ENCODE measurements at regions not wholly inside any gene's neighbourhood (a gene's known extent, or its start where the extent isn't known, plus 50 kb on each side); places are given as distances from the start of the nearest gene placed in this dataset.
"Not testable (repeated sequence)": the region's sequence is repeated elsewhere in the genome, so short reads cannot be mapped to it uniquely, and the experiment has no call there.

DNA sequence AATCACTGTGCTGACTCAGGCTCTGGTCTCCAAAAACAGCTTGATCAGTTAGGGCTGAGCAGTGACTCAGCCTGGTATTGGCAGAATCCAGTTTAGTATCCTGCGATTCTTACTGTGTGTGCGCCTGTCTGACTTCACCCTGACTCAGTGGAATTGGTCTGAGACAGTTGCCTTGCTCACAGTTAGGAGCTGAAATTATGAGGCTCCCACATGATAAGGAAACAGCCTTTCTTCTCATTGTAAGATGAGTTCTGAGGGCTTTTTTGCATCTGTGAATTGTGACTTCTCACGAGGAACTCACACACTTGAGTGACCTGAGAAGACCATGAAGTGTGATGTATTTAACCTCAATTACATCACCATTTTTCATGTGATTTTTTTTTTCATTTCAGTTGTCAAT is 1282.4 kb downstream of the RPIA start:
- WGBS, 2 donors, result 64% methylated on average over 3 of the region's 3 CpGs; no CpG with 5 or more reads in 1 of the 2 donors
- H3K27ac ChIP-seq; H3K36me3 ChIP-seq; intact Hi-C loops (cut with DNase I); DNase-seq; H3K4me3 ChIP-seq; H3K9me3 ChIP-seq; H3K27me3 ChIP-seq; H3K4me1 ChIP-seq: not testable (repeated sequence)

GRCh38 chr2:89979826-89980537 is 1288.5 kb downstream of the RPIA start:
- DNase-seq; H3K4me1 ChIP-seq; H3K27me3 ChIP-seq; H3K36me3 ChIP-seq; H3K9me3 ChIP-seq; intact Hi-C loops (cut with DNase I); H3K27ac ChIP-seq; H3K4me3 ChIP-seq: not testable (repeated sequence)
- WGBS, 2 donors, result 11 to 37% methylated on average over 1 to 2 of the region's 2 CpGs

GRCh38 chr2:89982246-89982645 is 1290.8 kb downstream of the RPIA start:
- H3K4me3 ChIP-seq; H3K9me3 ChIP-seq; intact Hi-C loops (cut with DNase I); H3K4me1 ChIP-seq; H3K27ac ChIP-seq; H3K36me3 ChIP-seq; H3K27me3 ChIP-seq; DNase-seq: not testable (repeated sequence)
- WGBS, 2 donors, result 12 to 49% methylated on average over 3 to 4 of the region's 4 CpGs

- DNase-seq; H3K36me3 ChIP-seq; H3K4me3 ChIP-seq; H3K4me1 ChIP-seq; H3K27me3 ChIP-seq; H3K9me3 ChIP-seq; intact Hi-C loops (cut with DNase I); H3K27ac ChIP-seq: not testable (repeated sequence)
- no CpG with 5 or more reads among the region's 3 CpGs for WGBS, 2 donors
Observed at GRCh38 chr2:89985650-89986049, 1294.2 kb downstream of the RPIA start.

DNA sequence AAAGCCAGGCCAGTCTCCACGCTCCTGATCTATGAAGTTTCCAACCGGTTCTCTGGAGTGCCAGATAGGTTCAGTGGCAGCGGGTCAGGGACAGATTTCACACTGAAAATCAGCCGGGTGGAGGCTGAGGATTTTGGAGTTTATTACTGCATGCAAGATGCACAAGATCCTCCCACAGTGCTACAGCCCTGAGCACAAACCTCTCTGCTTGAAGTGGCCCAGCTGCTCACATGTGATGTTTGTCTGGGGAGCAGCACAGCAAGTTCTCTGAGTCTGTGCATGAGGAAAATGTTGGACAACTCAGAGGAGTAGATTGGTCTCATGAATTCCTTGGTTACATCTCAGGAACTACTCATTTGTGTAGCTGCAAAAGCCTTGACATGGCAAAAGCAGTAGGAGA is 1295.1 kb downstream of the RPIA start:
- DNase-seq; intact Hi-C loops (cut with DNase I); H3K27me3 ChIP-seq; H3K36me3 ChIP-seq; H3K4me3 ChIP-seq; H3K27ac ChIP-seq; H3K9me3 ChIP-seq; H3K4me1 ChIP-seq: not testable (repeated sequence)
- no CpG with 5 or more reads among the region's 4 CpGs for WGBS, 2 donors

DNA sequence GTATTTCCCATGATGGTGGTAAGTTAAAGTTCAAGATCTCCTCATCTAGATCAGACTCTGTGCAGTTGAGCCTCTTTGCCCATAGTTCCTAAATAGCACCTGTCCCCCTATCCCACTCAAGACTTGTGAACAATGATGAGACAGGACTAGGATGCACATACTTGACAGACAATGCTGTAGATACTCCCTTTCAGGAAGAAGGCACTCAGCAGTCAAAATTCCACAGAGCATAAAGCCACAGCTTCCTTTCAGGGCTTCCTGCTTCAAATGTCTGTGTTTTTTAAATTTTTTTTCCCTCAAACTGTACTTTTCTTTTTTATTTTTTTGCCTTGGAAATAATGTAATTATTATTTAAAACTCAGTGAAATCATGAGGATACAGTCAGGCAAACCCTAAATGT is 1305.3 kb downstream of the RPIA start:
- H3K36me3 ChIP-seq; intact Hi-C loops (cut with DNase I); H3K9me3 ChIP-seq; H3K4me1 ChIP-seq; H3K27me3 ChIP-seq; H3K27ac ChIP-seq; H3K4me3 ChIP-seq; DNase-seq: not testable (repeated sequence)

DNA sequence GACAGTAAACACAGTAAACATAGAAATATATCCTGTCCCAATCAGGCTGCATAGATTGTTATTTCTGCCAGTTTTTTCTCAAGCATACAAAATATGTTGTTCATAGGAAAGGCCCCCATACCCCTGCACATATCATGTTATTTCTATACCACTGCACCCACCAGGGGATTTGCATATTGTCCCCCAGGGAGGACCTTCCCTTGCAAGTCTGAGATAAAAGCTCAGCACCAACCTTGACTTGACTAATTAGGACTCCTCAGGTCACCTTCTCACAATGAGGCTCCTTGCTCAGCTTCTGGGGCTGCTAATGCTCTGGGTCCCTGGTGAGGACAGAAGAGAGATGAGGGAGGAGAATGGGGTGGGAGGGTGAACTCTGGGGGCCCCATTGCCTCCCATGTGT is 1313.1 kb downstream of the RPIA start:
- H3K4me3 ChIP-seq; H3K27ac ChIP-seq; intact Hi-C loops (cut with DNase I); DNase-seq; H3K27me3 ChIP-seq; H3K4me1 ChIP-seq; H3K9me3 ChIP-seq; H3K36me3 ChIP-seq: not testable (repeated sequence)

- intact Hi-C loops (cut with DNase I); H3K4me3 ChIP-seq; H3K4me1 ChIP-seq; H3K27me3 ChIP-seq; DNase-seq; H3K9me3 ChIP-seq; H3K36me3 ChIP-seq; H3K27ac ChIP-seq: not testable (repeated sequence)
- WGBS, 2 donors, result 13 to 14% methylated on average over 1 of the region's 4 CpGs
Observed at GRCh38 chr2:90010442-90011100, 1319.1 kb downstream of the RPIA start.

GRCh38 chr2:90011101-90011443 is 1319.6 kb downstream of the RPIA start:
- H3K4me1 ChIP-seq; H3K27me3 ChIP-seq; intact Hi-C loops (cut with DNase I); DNase-seq; H3K27ac ChIP-seq; H3K9me3 ChIP-seq; H3K4me3 ChIP-seq; H3K36me3 ChIP-seq: not testable (repeated sequence)

GRCh38 chr2:90019908-90020307 is 1328.4 kb downstream of the RPIA start:
- 31 to 40% methylated on average over 1 of the region's 1 CpG for WGBS, 2 donors
- H3K36me3 ChIP-seq; H3K4me3 ChIP-seq; intact Hi-C loops (cut with DNase I); DNase-seq; H3K27me3 ChIP-seq; H3K9me3 ChIP-seq; H3K27ac ChIP-seq; H3K4me1 ChIP-seq: not testable (repeated sequence)

GRCh38 chr2:90021234-90021633 is 1329.8 kb downstream of the RPIA start:
- DNase-seq; H3K4me1 ChIP-seq; H3K4me3 ChIP-seq; H3K27ac ChIP-seq; H3K36me3 ChIP-seq; H3K9me3 ChIP-seq; H3K27me3 ChIP-seq; intact Hi-C loops (cut with DNase I): not testable (repeated sequence)
- WGBS, 2 donors, result no CpG with 5 or more reads among the region's 9 CpGs

All from esophagus squamous epithelium (tissue), 5 donors.